ENCODE measurements at regions not wholly inside any gene's neighbourhood (a gene's known extent, or its start where the extent isn't known, plus 50 kb on each side); places are given as distances from the start of the nearest gene placed in this dataset.

- DNase-seq, result no peak
Observed at GRCh38 chr4:20412072-20412471, 160.4 kb downstream of the SLIT2 start.

- no peak for DNase-seq
Observed at GRCh38 chr4:20416800-20417199, 165.1 kb downstream of the SLIT2 start.

- DNase-seq, result peak; percentile 84
Observed at GRCh38 chr4:20418861-20419451, 167.3 kb downstream of the SLIT2 start.

- no peak for DNase-seq
Observed at GRCh38 chr4:20420916-20421602, 169.4 kb downstream of the SLIT2 start.

- DNase-seq, result no peak
Observed at GRCh38 chr4:20421603-20421985, 169.9 kb downstream of the SLIT2 start.

- DNase-seq, result peak; percentile 58
Observed at GRCh38 chr4:20422398-20422797, 170.7 kb downstream of the SLIT2 start.

- DNase-seq, result peak; percentile 9
Observed at GRCh38 chr4:20423420-20423819, 171.7 kb downstream of the SLIT2 start.

- DNase-seq, result no peak
Observed at GRCh38 chr4:20426028-20426427, 174.3 kb downstream of the SLIT2 start.

GRCh38 chr4:20428436-20429160, 176.9 kb downstream of the SLIT2 start:
- peak; percentile 53 for DNase-seq

- DNase-seq, result no peak
Observed at GRCh38 chr4:20430259-20430941, 178.7 kb downstream of the SLIT2 start.

- no peak for DNase-seq
Observed at GRCh38 chr4:20431543-20431951, 179.8 kb downstream of the SLIT2 start.

GRCh38 chr4:20432088-20432487, 180.4 kb downstream of the SLIT2 start:
- DNase-seq, result no peak

- DNase-seq, result no peak
Observed at GRCh38 chr4:20433097-20433705, 181.5 kb downstream of the SLIT2 start.

GRCh38 chr4:20440170-20440569, 188.5 kb downstream of the SLIT2 start:
- no peak for DNase-seq

GRCh38 chr4:20443015-20443805, 191.5 kb downstream of the SLIT2 start:
- DNase-seq, result no peak

- DNase-seq, result no peak
Observed at GRCh38 chr4:20444599-20445337, 193.1 kb downstream of the SLIT2 start.

GRCh38 chr4:20445933-20446723, 194.4 kb downstream of the SLIT2 start:
- no peak for DNase-seq

- no peak for DNase-seq
Observed at GRCh38 chr4:20447103-20447502, 195.4 kb downstream of the SLIT2 start.

- no peak for DNase-seq
Observed at GRCh38 chr4:20451986-20452385, 200.3 kb downstream of the SLIT2 start.

- peak; percentile 3 for DNase-seq
Observed at GRCh38 chr4:20454515-20454914, 202.8 kb downstream of the SLIT2 start.

- no peak for DNase-seq
Observed at GRCh38 chr4:20456407-20456806, 204.7 kb downstream of the SLIT2 start.

All from OCI-M1 (cell line).